ENCODE measurements at regions not wholly inside any gene's neighbourhood (a gene's known extent, or its start where the extent isn't known, plus 50 kb on each side); places are given as distances from the start of the nearest gene placed in this dataset.

- 0 out of 4 replicates have a peak, but pooled peaks cover 0 to 2% of the 10 kb centered on the region in 2 experiments for H3K4me1 Mint-ChIP-seq
- no peak overlapping the region for H3K4me3 Mint-ChIP-seq
- H3K27me3 Mint-ChIP-seq (ENCODE audit: low read depth), result peaks cover 3% of the 10 kb centered on the region
Observed at GRCh38 chr19:29889702-29890101, 52.3 kb upstream of the URI1 start.

More at GRCh38 chr19:29889702-29890101, 52.3 kb upstream of the URI1 start:
- H3K23ac ChIP-seq (ENCODE audit: insufficient read length, low read depth, low read length), result no peak overlapping the region
- no peak for TF ChIP-seq CTCF (conservative IDR thresholded peaks at IDR 0.05)
- no peak overlapping the region for H2BK20ac ChIP-seq (ENCODE audit: low read depth, low read length, poor library complexity, severe bottlenecking)
- H2AK5ac ChIP-seq (ENCODE audit: insufficient read length, low read length), result no peak overlapping the region
- no peak overlapping the region for H3K14ac ChIP-seq (ENCODE audit: insufficient read depth, low read length)
- Mint-ChIP-seq H3K9me3 (no peaks in the 10 kb centered on the region; a peak in 1 of 5 replicates), H3K27ac (no peak overlapping the region), H3K36me3 (ENCODE audit: insufficient read depth in 1 of 3, low read depth in 3 of 3) (no peaks in the 10 kb centered on the region; a peak in 1 of 7 replicates)
- no peak overlapping the region for H3T11ph ChIP-seq (ENCODE audit: low read length)
- no peaks in the 10 kb centered on the region; the same call in 1 of the 2 replicates for H3K4me1 ChIP-seq (ENCODE audit: insufficient read depth, low read length)
- no peak overlapping the region for H4K8ac ChIP-seq (replicated peaks; ENCODE audit: insufficient read length, low read depth, low read length)
- no peaks in the 10 kb centered on the region for H3K23me2 ChIP-seq (ENCODE audit: insufficient read length, low read depth, low read length, poor library complexity, severe bottlenecking)
- no peaks in the 10 kb centered on the region for H3K9me3 ChIP-seq (ENCODE audit: control insufficient read depth, low read depth, low read length)
- H4K20me1 ChIP-seq (ENCODE audit: control insufficient read depth, insufficient read depth, insufficient read length), result no peaks in the 10 kb centered on the region
- no peak overlapping the region for H3K4me2 ChIP-seq (ENCODE audit: insufficient read depth, insufficient read length, low read length)
- H3K79me1 ChIP-seq (ENCODE audit: insufficient read depth, low read depth, low read length, poor library complexity, severe bottlenecking), result no peaks in the 10 kb centered on the region
- H2BK5ac ChIP-seq (ENCODE audit: insufficient read length, low read length), result no peak overlapping the region
- DNase-seq, result no peak
- H2BK15ac ChIP-seq (ENCODE audit: low read depth, low read length), result no peak overlapping the region
- no peak overlapping the region for H3K56ac ChIP-seq (ENCODE audit: insufficient read length, low read depth, low read length)
- H3K27me3 ChIP-seq (ENCODE audit: insufficient read depth, low read length), result no peaks in the 10 kb centered on the region
- H3K27ac ChIP-seq (ENCODE audit: insufficient read length, low read depth, low read length), result no peak overlapping the region
- H2BK120ac ChIP-seq (ENCODE audit: low read depth, low read length, poor library complexity, severe bottlenecking), result no peak overlapping the region
- H3K79me2 ChIP-seq (ENCODE audit: insufficient read depth, low read length), result no peaks in the 10 kb centered on the region
- no peak overlapping the region for H2BK12ac ChIP-seq (ENCODE audit: insufficient read length, low read depth, low read length)
- H3K4ac ChIP-seq (ENCODE audit: low read depth, low read length), result no peak overlapping the region
- H3K9ac ChIP-seq (ENCODE audit: extremely low read depth, insufficient read length, low read length), result no peak overlapping the region
- no peak overlapping the region for H4K91ac ChIP-seq (ENCODE audit: insufficient read length, low read depth, low read length)
- no peak overlapping the region for H2AFZ ChIP-seq (ENCODE audit: low read length)
- H3K18ac ChIP-seq (ENCODE audit: insufficient read length, low read depth, low read length), result no peak overlapping the region
- H4K5ac ChIP-seq (ENCODE audit: insufficient read length, low read depth, low read length), result no peak overlapping the region

All from H9 (cell line).